BE2C (cell line): ENCODE measurements at regions not wholly inside any gene's neighbourhood (a gene's known extent, or its start where the extent isn't known, plus 50 kb on each side); places are given as distances from the start of the nearest gene placed in this dataset.

Experiments used
- DNase-seq: peaks from one replicate; pipeline ENCODE4 v3.0.0-alpha.2; 2020
- H3K27me3 ChIP-seq: fragments of 250-450 bp; sonication (Bioruptor Pico); 2 replicates; pipeline ENCODE4 v1.5.1; 2020; ENCODE audit warnings: mild to moderate bottlenecking
- H3K36me3 ChIP-seq: fragments of 250-450 bp; sonication (Bioruptor Pico); 2 replicates; pipeline ENCODE4 v1.5.1; 2020; ENCODE audit warnings: mild to moderate bottlenecking
- H3K4me1 ChIP-seq: fragments of 250-450 bp; sonication (Bioruptor Pico); 2 replicates; pipeline ENCODE4 v1.5.1; 2020
- H3K4me3 ChIP-seq: 2 replicates; pipeline ENCODE4 v1.5.1; 2011; ENCODE audit warnings: low read depth, low read length
- H3K9me3 ChIP-seq: fragments of 250-450 bp; sonication (Bioruptor Pico); 2 replicates; pipeline ENCODE4 v1.5.1; 2020
- TF ChIP-seq, protein P1 (sequence below): IDR thresholded peaks from 2 replicates; pipeline ENCODE4 v1.5.1; 2012; ENCODE audit warnings: mild to moderate bottlenecking, low read depth, low read length

- no peaks in the 10 kb centered on the region for H3K27me3 ChIP-seq
- no peaks in the 10 kb centered on the region for H3K9me3 ChIP-seq
- H3K36me3 ChIP-seq: no peaks in the 10 kb centered on the region
- H3K4me3 ChIP-seq: no peak overlapping the region
- no peaks in the 10 kb centered on the region for H3K4me1 ChIP-seq
- DNase-seq: no peak
- TF ChIP-seq, protein P1, sequence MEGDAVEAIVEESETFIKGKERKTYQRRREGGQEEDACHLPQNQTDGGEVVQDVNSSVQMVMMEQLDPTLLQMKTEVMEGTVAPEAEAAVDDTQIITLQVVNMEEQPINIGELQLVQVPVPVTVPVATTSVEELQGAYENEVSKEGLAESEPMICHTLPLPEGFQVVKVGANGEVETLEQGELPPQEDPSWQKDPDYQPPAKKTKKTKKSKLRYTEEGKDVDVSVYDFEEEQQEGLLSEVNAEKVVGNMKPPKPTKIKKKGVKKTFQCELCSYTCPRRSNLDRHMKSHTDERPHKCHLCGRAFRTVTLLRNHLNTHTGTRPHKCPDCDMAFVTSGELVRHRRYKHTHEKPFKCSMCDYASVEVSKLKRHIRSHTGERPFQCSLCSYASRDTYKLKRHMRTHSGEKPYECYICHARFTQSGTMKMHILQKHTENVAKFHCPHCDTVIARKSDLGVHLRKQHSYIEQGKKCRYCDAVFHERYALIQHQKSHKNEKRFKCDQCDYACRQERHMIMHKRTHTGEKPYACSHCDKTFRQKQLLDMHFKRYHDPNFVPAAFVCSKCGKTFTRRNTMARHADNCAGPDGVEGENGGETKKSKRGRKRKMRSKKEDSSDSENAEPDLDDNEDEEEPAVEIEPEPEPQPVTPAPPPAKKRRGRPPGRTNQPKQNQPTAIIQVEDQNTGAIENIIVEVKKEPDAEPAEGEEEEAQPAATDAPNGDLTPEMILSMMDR: no peak
Observed at GRCh38 chr2:187916799-187917198, 362.6 kb upstream of the TFPI start.

GRCh38 chr2:187917535-187917934 is 363.3 kb upstream of the TFPI start:
- no peaks in the 10 kb centered on the region for H3K27me3 ChIP-seq
- no peaks in the 10 kb centered on the region for H3K4me1 ChIP-seq
- no peaks in the 10 kb centered on the region for H3K9me3 ChIP-seq
- DNase-seq: no peak
- TF ChIP-seq, protein P1: no peak
- H3K4me3 ChIP-seq: no peak overlapping the region
- H3K36me3 ChIP-seq: no peaks in the 10 kb centered on the region

DNA sequence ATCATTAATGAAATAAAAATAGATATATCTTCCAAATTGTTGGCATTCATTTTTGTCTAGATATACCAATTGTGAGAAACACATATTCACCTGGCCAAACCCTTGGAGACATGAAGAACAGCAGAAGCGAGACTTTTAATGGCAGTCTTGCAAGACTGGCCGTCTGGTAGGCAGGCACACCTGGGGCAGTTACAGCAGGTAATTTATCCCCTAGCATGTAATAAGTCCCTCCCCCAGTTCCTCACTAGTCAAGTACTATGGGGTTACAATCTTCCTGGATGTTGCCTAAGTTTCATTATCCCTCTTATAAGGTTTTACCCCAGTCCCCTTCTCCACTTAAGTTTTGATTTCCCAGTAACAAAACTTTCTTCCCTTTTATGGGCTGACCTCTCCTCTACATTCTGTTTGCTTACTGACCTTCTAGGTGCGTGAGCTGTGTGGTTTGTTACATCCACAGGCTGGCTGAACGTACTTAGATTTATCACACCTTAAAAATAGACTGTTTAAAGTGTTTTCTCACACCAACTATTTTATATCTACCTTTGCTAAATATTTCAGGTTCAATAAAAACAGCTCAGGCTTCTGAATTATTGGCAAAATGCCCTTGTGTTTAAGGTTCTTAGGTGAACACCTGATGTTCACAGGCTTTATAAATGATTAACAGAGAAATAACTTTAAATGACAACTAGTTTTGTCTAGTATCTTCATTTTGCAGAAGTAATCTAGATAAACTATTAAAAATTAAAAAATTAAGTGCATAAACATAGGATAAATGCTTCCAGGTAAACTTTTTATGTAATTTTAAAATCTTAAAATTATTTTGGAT is 365.0 kb upstream of the TFPI start:
- Histone ChIP-seq H3K27me3 (no peaks in the 10 kb centered on the region), H3K4me3 (no peak overlapping the region), H3K4me1 (no peaks in the 10 kb centered on the region), H3K9me3 (no peaks in the 10 kb centered on the region), H3K36me3 (no peaks in the 10 kb centered on the region)
- TF ChIP-seq, protein P1: no peak
- no peak for DNase-seq

- H3K4me3 ChIP-seq: no peak overlapping the region
- H3K27me3 ChIP-seq: no peaks in the 10 kb centered on the region
- H3K4me1 ChIP-seq: no peaks in the 10 kb centered on the region
- H3K36me3 ChIP-seq: no peaks in the 10 kb centered on the region
- no peak for DNase-seq
- no peaks in the 10 kb centered on the region for H3K9me3 ChIP-seq
- TF ChIP-seq, protein P1: no peak
Observed at GRCh38 chr2:187920511-187920910, 366.3 kb upstream of the TFPI start.

DNA sequence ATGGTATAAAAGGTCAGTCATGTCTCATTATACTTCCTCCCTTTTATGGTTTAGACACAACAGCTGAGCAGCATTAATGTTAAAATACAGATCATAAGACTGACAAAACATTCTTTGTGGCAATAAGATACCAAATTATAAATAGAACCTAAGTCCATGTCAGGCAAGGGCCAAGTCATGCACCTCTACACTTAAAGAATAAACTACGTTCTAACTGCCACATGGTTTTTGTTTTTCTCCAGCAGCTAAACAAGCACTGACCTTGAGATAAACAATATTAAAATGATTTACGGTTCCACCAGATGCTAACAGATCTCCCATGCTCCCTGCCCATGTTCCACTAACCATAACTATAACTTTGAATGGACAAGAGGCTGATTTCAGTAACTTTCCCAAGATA is 368.6 kb upstream of the TFPI start:
- Histone ChIP-seq H3K4me3 (no peak overlapping the region), H3K36me3 (no peaks in the 10 kb centered on the region), H3K27me3 (no peaks in the 10 kb centered on the region), H3K9me3 (no peaks in the 10 kb centered on the region), H3K4me1 (no peaks in the 10 kb centered on the region)
- TF ChIP-seq, protein P1: no peak
- DNase-seq: no peak

DNA sequence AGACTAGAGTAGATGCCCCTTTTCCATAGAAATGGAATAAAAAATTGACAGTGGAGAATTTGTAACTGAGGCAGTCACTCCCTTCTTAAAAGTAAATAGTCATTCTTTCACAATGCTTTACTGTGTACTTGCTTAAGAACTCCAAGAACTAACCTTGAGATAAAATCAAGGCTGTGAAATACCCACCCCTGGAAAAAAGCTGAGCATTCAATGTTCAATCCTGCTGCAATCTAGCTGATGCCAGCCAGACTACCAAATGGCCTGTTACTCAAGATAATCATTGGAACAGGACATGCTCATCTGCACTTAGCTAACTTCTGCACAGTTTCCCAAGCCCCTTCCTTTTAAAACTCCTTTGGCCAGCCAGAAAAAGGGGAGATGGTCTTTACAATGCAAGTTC is 367.4 kb upstream of the GULP1 start:
- no peak for DNase-seq
- Histone ChIP-seq H3K4me1 (no peaks in the 10 kb centered on the region), H3K36me3 (no peaks in the 10 kb centered on the region), H3K4me3 (no peak overlapping the region), H3K9me3 (no peaks in the 10 kb centered on the region), H3K27me3 (no peaks in the 10 kb centered on the region)
- TF ChIP-seq, protein P1: no peak
